Fibroblast of villous mesenchyme (primary cell): ENCODE measurements at regions not wholly inside any gene's neighbourhood (a gene's known extent, or its start where the extent isn't known, plus 50 kb on each side); places are given as distances from the start of the nearest gene placed in this dataset.

Experiments
- DNase-seq: peaks from one replicate; pipeline ENCODE4 v3.0.0-alpha.2; 2010; ENCODE audit warnings: low read depth
- H3K4me3 ChIP-seq: 2 replicates; pipeline ENCODE4 v1.5.1; 2011; ENCODE audit warnings: low read depth, mild to moderate bottlenecking, low read length
- TF ChIP-seq, protein P1 (sequence below): IDR thresholded peaks from 2 replicates; pipeline ENCODE4 v1.5.1; 2012; ENCODE audit warnings: low read depth, mild to moderate bottlenecking, low read length; ENCODE audit not compliant: insufficient read depth

DNA sequence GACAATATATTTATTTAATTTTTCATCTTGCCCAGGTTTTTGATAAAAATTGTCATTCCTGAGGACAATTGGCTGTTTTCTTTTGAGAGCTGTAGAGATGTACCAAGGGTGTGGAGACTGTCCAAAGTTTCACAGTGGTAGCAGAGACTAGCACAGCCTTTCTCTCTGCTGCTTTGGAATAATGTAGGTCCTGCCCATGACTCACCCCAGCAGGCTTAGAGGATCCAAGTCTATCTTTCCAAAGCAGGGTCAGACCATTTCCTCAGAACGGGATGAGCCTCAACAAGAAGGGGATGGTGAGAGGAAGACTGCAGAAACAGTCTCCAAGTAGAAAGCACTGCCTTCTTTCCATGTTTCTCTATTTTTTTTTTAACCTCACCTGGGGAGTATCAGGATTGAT lies 131.5 kb upstream of the RPL34 start:
- DNase-seq: no peak
- TF ChIP-seq, protein P1, sequence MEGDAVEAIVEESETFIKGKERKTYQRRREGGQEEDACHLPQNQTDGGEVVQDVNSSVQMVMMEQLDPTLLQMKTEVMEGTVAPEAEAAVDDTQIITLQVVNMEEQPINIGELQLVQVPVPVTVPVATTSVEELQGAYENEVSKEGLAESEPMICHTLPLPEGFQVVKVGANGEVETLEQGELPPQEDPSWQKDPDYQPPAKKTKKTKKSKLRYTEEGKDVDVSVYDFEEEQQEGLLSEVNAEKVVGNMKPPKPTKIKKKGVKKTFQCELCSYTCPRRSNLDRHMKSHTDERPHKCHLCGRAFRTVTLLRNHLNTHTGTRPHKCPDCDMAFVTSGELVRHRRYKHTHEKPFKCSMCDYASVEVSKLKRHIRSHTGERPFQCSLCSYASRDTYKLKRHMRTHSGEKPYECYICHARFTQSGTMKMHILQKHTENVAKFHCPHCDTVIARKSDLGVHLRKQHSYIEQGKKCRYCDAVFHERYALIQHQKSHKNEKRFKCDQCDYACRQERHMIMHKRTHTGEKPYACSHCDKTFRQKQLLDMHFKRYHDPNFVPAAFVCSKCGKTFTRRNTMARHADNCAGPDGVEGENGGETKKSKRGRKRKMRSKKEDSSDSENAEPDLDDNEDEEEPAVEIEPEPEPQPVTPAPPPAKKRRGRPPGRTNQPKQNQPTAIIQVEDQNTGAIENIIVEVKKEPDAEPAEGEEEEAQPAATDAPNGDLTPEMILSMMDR: no peak
- no peak overlapping the region for H3K4me3 ChIP-seq

DNA sequence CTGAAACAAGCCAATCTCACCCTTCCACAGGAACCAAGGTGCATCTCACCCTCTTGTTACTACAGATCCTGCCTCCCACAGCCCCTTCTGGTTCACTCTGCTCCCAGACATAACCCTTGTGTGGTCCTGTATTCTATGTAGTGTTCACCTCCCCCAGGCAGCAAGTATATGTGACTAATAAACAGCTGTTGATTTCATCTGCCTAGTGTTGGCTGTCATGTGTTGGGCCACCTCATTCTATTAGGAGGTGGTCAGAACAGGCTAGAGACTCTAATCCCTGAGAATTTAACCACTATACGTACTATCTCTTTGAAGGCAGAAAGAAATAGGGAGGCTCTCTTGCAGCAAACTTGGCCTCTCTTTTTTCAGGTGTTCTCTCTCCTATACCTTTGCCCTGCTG lies 134.3 kb upstream of the RPL34 start:
- H3K4me3 ChIP-seq: no peak overlapping the region
- TF ChIP-seq, protein P1: no peak
- DNase-seq: no peak

DNA sequence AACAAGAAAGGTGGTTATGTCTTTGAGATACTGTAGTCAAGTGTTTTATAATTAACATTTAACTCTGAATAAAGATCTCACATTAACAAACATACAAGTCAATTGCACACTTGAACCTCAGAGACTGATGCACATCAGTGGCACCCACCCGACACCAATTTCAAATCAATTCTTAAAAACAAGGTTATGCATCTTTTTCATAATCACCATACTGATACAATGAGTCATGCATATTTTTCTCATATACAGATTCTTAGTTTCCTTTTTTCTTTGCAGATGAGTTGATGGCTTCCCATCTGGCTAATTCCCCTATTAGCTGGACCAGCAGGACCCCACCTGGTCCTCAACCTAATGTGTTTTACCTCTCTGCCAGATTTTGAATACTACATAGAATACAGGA lies 136.2 kb upstream of the RPL34 start:
- TF ChIP-seq, protein P1: no peak
- no peak for DNase-seq
- H3K4me3 ChIP-seq: no peak overlapping the region

DNA sequence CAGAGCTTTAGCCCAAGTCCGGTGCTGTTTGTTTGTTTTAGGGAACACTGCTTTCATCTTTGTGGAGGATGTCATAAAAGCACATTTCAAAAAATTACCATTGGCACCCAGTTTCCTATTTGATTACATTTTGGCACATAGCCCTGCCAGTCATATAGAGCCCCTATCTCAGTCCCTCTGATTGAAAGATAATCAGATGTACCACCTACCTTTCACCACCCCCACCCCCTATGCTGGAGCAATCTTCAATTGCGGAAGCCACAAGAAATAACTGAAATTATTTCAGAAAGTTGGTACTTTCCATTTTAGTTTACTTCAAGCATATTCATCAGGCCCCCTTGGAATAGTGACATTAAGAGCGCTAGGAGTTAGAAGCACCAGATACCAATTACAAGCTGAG lies 136.7 kb upstream of the RPL34 start:
- TF ChIP-seq, protein P1: no peak
- no peak overlapping the region for H3K4me3 ChIP-seq
- no peak for DNase-seq

DNA sequence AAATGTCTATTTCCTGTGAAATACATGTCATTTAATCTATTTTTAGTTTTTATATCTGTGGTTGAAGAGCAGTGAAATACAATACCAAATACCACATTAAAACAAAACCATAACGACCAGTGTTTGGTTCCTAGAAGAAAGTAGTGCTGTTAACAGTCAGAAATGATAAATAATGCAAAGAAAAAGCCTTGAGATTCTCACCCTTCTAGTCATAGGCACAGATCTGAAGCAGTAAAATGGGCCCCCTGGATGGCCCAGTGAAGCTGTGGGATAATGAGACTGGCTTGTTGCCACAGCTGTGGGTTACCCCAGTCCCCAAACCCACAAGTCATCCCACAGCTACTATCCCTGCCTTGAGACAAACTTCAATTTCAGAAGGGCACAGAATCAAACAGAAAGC lies 137.3 kb upstream of the RPL34 start:
- no peak for DNase-seq
- H3K4me3 ChIP-seq: no peak overlapping the region
- TF ChIP-seq, protein P1: no peak

DNA sequence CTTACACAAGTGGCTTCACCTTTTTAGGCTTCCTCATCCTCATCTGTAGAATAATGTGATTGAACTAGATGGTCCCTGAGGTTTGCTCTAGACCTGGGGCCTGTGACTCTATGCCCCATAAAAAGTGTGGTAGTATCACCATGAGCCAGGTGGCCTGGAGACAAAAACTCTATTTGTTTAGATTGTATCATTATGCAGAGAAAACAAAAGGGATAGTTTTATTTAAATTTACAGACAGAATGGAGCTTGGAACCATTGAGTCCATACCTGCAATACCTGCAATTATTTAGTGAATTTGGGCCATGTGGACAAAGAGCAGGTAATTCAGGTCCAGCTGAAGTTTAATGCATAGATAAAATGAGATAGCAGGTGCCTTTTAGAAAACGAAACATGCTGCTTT lies 139.5 kb upstream of the RPL34 start:
- no peak overlapping the region for H3K4me3 ChIP-seq
- no peak for DNase-seq
- TF ChIP-seq, protein P1: no peak

DNA sequence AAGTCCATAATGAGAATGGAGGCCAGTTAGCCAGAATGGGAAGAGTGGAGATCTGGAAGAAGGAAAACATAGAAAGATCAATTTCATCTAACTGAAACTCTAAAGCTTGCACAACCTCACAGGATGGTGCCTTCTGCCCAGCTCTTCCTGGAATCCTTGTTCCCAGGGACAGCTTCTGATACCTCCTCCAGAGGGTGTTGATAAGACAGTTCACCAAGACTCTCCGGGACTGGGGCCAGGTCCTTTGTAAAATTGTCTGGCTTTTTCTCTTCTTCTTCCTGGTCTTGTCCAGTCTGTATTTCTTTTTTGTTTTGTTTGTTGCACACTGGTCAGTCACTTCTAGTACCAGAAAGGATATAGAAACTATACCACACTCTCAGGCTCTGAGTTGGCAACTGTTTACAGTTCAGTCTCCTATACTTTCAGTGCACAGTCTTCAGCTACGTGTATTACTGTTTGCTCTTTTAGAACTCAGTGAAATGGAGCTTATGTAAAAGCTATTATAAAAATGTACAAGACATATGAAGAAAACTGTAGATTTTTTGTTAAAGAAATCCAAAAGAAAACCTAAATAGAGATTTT lies 142.8 kb upstream of the RPL34 start:
- no peak for DNase-seq
- H3K4me3 ChIP-seq: no peak overlapping the region
- TF ChIP-seq, protein P1: no peak
